DOHH2 (cell line): ENCODE measurements at regions not wholly inside any gene's neighbourhood (a gene's known extent, or its start where the extent isn't known, plus 50 kb on each side); places are given as distances from the start of the nearest gene placed in this dataset.

Experiments used
- H3F3A ChIP-seq: fragments of 200-600 bp; sonication (generic), shearing (Covaris generic); 2 replicates; pipeline ENCODE4 v1.6.0; 2016; ENCODE audit warnings: antibody characterized with exemption, mild to moderate bottlenecking; ENCODE audit not compliant: control insufficient read depth, insufficient read depth
- H3K27ac ChIP-seq: fragments of 200-600 bp; sonication (generic); 2 replicates; pipeline ENCODE4 v1.5.1; 2014; ENCODE audit warnings: low read depth, mild to moderate bottlenecking, low read length, moderate library complexity
- H3K27me3 ChIP-seq: fragments of 200-600 bp; sonication (generic); 2 replicates; pipeline ENCODE4 v1.6.1; 2014; ENCODE audit warnings: mild to moderate bottlenecking, low read length, mixed read lengths; ENCODE audit not compliant: control insufficient read depth
- H3K36me3 ChIP-seq: fragments of 200-600 bp; sonication (generic); 2 replicates; pipeline ENCODE4 v1.6.1; 2014; ENCODE audit warnings: mild to moderate bottlenecking, low read length, moderate library complexity, mixed read lengths; ENCODE audit not compliant: control insufficient read depth
- H3K4me1 ChIP-seq: fragments of 200-600 bp; sonication (generic); 2 replicates; pipeline ENCODE4 v1.6.1; 2014; ENCODE audit warnings: mild to moderate bottlenecking, low read length, mixed read lengths; ENCODE audit not compliant: control insufficient read depth
- H3K4me2 ChIP-seq: fragments of 200-600 bp; sonication (generic); 2 replicates; pipeline ENCODE4 v1.6.0; 2014; ENCODE audit warnings: mild to moderate bottlenecking, low read length, moderate library complexity
- H3K4me3 ChIP-seq: fragments of 200-600 bp; sonication (generic); 2 replicates; pipeline ENCODE4 v1.5.1; 2014; ENCODE audit warnings: mild to moderate bottlenecking, low read length, mixed read lengths
- H3K79me2 ChIP-seq: fragments of 200-600 bp; sonication (generic); 2 replicates; pipeline ENCODE4 v1.6.1; 2014; ENCODE audit warnings: mild to moderate bottlenecking, low read length, mixed read lengths; ENCODE audit not compliant: control insufficient read depth
- H3K9me2 ChIP-seq: fragments of 200-600 bp; sonication (generic); replicated peaks from 2 replicates; pipeline ENCODE4 v1.6.1; 2014; ENCODE audit warnings: mild to moderate bottlenecking, low read length, mixed read lengths; ENCODE audit not compliant: control insufficient read depth
- H3K9me3 ChIP-seq: fragments of 200-600 bp; sonication (generic); 2 replicates; pipeline ENCODE4 v1.6.1; 2014; ENCODE audit warnings: antibody characterized with exemption, low read length, mixed read lengths; ENCODE audit not compliant: control insufficient read depth, insufficient read depth
- H4K20me1 ChIP-seq: fragments of 200-600 bp; sonication (generic); 2 replicates; pipeline ENCODE4 v1.6.0; 2014; ENCODE audit warnings: low read depth, mild to moderate bottlenecking, antibody characterized with exemption, low read length, moderate library complexity; ENCODE audit not compliant: control insufficient read depth, insufficient read depth
- CTCF ChIP-seq: fragments of 200-600 bp; sonication (generic); IDR thresholded peaks from one replicate; pipeline ENCODE4 v1.5.1; 2014; ENCODE audit warnings: antibody characterized with exemption, mild to moderate bottlenecking, low read depth, low read length; ENCODE audit not compliant: poor library complexity, severe bottlenecking
- EZH2phosphoT487 ChIP-seq: fragments of 200-600 bp; sonication (generic); IDR thresholded peaks from 2 replicates; pipeline ENCODE4 v1.6.1; 2017; ENCODE audit warnings: borderline replicate concordance, mild to moderate bottlenecking, antibody characterized with exemption, low read length, moderate library complexity, mixed read lengths

- H3K27ac ChIP-seq = no peak overlapping the region
- H3K4me1 ChIP-seq = no peaks in the 10 kb centered on the region
- no peak overlapping the region for H3K4me3 ChIP-seq
- H3K79me2 ChIP-seq = no peaks in the 10 kb centered on the region
- no peaks in the 10 kb centered on the region for H4K20me1 ChIP-seq
- H3K9me3 ChIP-seq = no peaks in the 10 kb centered on the region
- H3F3A ChIP-seq = no peaks in the 10 kb centered on the region
- H3K9me2 ChIP-seq = no peaks in the 10 kb centered on the region
- no peak for TF ChIP-seq CTCF
- no peak for TF ChIP-seq EZH2phosphoT487
- H3K4me2 ChIP-seq = no peak overlapping the region
- no peaks in the 10 kb centered on the region for H3K27me3 ChIP-seq
- no peaks in the 10 kb centered on the region for H3K36me3 ChIP-seq
Observed at GRCh38 chr16:86773354-86773715, 195.0 kb downstream of the FOXL1 start.

GRCh38 chr16:86774931-86775330, 196.6 kb downstream of the FOXL1 start:
- no peaks in the 10 kb centered on the region for H3K9me3 ChIP-seq
- no peaks in the 10 kb centered on the region for H3F3A ChIP-seq
- H3K9me2 ChIP-seq = no peaks in the 10 kb centered on the region
- H3K4me1 ChIP-seq = no peaks in the 10 kb centered on the region
- no peaks in the 10 kb centered on the region for H3K27me3 ChIP-seq
- H3K36me3 ChIP-seq = no peaks in the 10 kb centered on the region
- no peaks in the 10 kb centered on the region for H4K20me1 ChIP-seq
- H3K4me2 ChIP-seq = no peak overlapping the region
- no peak overlapping the region for H3K27ac ChIP-seq
- H3K79me2 ChIP-seq = no peaks in the 10 kb centered on the region
- H3K4me3 ChIP-seq = no peak overlapping the region
- TF ChIP-seq EZH2phosphoT487 = no peak
- TF ChIP-seq CTCF = no peak

DNA sequence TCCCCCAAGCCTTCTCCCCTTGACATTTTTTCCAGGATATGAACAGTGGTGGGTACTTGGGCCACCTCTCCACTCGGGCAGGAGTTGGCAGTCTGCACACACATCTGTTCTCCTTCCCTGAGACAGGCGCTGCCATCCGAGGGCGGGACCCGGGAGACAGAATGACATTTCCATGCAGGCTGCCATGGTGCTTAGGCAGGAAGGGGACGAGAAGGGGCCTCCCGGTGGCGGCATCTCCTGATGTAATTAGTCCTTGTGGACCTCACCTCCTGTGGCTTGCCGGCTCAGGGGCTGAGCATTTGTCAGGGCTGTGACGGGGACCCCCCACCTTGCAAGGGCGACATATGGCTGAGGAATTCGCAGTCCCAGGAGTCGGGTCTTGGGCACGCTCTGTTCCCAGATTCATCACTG, 197.2 kb downstream of the FOXL1 start:
- no peak overlapping the region for H3K4me2 ChIP-seq
- no peaks in the 10 kb centered on the region for H3K9me3 ChIP-seq
- H3K9me2 ChIP-seq = no peaks in the 10 kb centered on the region
- H3K79me2 ChIP-seq = no peaks in the 10 kb centered on the region
- H3K36me3 ChIP-seq = no peaks in the 10 kb centered on the region
- H3K27me3 ChIP-seq = no peaks in the 10 kb centered on the region
- H4K20me1 ChIP-seq = no peaks in the 10 kb centered on the region
- H3K27ac ChIP-seq = no peak overlapping the region
- no peaks in the 10 kb centered on the region for H3K4me1 ChIP-seq
- TF ChIP-seq CTCF = no peak
- no peak for TF ChIP-seq EZH2phosphoT487
- no peak overlapping the region for H3K4me3 ChIP-seq
- H3F3A ChIP-seq = no peaks in the 10 kb centered on the region
